Activated naive CD4-positive, alpha-beta T cell (primary cell): ENCODE measurements at regions not wholly inside any gene's neighbourhood (a gene's known extent, or its start where the extent isn't known, plus 50 kb on each side); places are given as distances from the start of the nearest gene placed in this dataset.
A peak's percentile ranks its signal among the peaks of the same experiment; 100 is the strongest.
"Not testable (repeated sequence)": the region's sequence is repeated elsewhere in the genome, so short reads cannot be mapped to it uniquely, and the experiment has no call there.

Source experiments
- DNase-seq, 4 experiments: peaks; one replicate each; lab custom pipeline; 2025; lab: John Stamatoyannopoulos, UW

- no peak for DNase-seq
These were observed 83.5 kb upstream of the CCL21 start for GRCh38 chr9:34793428-34793827.

DNA sequence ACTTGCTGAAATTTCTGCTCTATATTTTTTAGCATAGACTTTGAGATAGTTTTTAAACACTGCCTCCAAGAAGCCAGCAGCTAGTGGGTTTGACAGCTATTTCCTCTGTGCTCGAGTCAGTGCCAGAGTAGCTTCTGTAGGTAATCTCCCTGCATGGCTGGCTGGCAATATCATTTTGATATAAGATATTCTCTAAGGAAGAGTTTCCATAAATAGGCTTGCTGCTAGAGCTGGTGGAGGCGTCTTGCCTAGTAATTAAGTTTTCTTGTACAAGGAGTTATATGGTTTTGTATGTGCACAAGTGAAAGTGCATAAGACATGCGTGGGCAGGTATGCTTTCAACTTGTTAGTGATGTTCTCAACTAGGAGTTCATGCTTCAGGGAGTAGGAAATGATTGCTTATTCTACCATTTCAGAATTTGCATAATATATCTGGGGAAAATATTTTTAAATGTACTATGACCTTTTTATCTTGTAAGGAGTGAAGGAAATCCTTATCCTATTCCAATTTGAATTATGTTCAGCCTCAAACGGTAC is 74.1 kb upstream of the CCL21 start:
- DNase-seq = no peak

- DNase-seq = no peak
These were observed 72.4 kb upstream of the CCL21 start for GRCh38 chr9:34782372-34782771.

DNA sequence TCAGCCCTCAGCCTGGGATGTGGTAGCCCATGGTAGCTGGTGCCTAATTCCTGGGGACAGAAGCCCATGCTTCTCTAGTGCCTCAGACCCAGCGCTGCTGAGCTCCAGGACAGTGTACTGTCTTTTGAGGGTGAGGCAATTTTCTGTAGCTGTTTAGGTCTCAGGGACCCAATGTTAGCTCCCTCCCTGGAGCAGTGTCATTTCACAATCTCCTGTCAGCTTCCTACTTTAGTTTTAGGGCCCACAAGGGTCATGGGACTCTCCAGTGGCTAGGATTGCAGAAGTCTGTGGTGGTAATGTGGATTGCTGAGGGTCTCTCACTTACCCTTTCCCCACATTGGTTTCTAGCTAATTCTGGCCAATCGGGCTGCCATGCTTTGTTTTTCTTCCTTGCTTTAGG is 67.7 kb upstream of the CCL21 start:
- no peak for DNase-seq

DNA sequence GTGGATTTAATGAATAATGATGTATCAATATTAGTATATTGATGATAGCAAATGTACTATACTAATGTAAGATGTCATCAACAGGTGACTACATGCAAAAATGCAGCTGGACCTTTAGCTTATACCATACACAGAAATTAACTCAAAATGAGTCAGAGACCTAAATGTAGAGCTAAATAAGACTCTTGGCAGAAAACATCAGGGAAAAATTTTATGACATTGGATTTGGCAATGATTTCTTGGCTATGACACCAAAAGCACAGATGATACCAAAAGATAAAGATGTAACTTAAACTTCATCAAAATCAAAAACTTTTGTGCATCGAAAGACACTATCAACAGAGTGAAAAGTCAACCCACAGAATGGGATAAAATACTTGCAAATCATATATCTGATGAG is 64.0 kb upstream of the CCL21 start:
- no peak for DNase-seq

GRCh38 chr9:34773306-34773910 is 63.5 kb upstream of the CCL21 start:
- no peak for DNase-seq

DNA sequence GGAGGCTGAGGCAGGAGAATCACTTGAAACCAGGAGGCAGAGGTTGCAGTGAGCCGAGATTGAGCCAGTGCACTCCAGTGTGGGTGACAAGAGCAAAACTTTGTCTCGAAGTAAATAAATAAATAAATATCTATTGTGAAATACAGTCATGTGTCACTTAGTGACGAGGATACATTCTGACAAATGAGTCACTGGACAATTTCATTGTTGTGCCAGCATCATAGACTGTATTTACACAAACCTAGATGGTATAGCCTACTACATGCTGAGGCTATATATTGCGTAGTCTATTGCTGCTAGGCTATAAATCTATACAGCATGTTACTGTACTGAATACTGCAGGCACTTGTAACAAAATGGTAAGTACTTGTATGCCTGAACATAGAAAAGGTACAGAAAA is 61.1 kb upstream of the CCL21 start:
- DNase-seq = no peak

GRCh38 chr9:34767087-34767486 is 57.2 kb upstream of the CCL21 start:
- not testable (repeated sequence) for DNase-seq

- DNase-seq = peak in 2 of 4 experiments; percentile 1 to 5
These were observed 50.5 kb upstream of the CCL21 start for GRCh38 chr9:34760196-34761040.
